ENCODE measurements at regions not wholly inside any gene's neighbourhood (a gene's known extent, or its start where the extent isn't known, plus 50 kb on each side); places are given as distances from the start of the nearest gene placed in this dataset.

DNA sequence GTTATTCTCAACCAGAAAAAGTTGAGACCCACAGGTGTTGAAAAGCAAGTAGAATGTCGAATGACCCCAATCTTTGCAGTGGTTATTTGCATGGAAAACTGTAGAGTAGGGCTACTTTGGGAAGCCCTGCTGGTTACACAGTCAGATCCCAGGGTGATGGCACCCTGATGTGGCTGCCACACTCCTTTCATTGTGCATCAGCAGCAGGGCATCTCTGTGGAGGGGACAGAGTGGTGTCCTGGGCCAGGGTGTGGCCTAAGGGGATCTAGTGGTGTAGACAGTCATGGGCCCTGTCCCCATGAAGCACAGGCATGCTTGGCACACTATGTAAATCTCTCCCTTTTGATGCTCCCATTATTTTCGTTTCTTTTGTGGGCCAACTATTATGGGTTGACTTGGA lies 199.4 kb upstream of the NAV2 start (continued):
- no peak for TF ChIP-seq CHD1 (IDR thresholded peaks at IDR 0.05; ENCODE audit: low read depth, low read length)

GRCh38 chr11:19512618-19513017 lies 200.0 kb upstream of the NAV2 start:
- no peak overlapping the region for H3K4me2 ChIP-seq (ENCODE audit: insufficient read depth in 1 of 2, low read depth in 2 of 2, low read length in 2 of 2)
- no peak overlapping the region for H2BK12ac ChIP-seq (ENCODE audit: low read depth, low read length)
- H3K23ac ChIP-seq (ENCODE audit: insufficient read length) = no peak overlapping the region
- H3K27me3 ChIP-seq (replicated peaks in 1 of 4; ENCODE audit: control insufficient read depth in 3 of 4, extremely low read depth in 1 of 4, insufficient read depth in 3 of 4, low read length in 3 of 4) = no peaks in the 10 kb centered on the region
- no peaks in the 10 kb centered on the region; a peak in 1 of 4 replicates for H3K79me2 ChIP-seq (ENCODE audit: control insufficient read depth in 1 of 2, insufficient read depth in 2 of 2, low read length in 2 of 2)
- H4K20me1 ChIP-seq (replicated peaks in 1 of 2; ENCODE audit: control insufficient read depth in 1 of 2, insufficient read depth in 2 of 2, low read length in 2 of 2) = peaks cover 0 to 2% of the 10 kb centered on the region in 2 experiments
- no peak overlapping the region for H4K5ac ChIP-seq (ENCODE audit: insufficient read length, low read depth, low read length)
- H3K56ac ChIP-seq (replicated peaks; ENCODE audit: insufficient read length, low read depth, low read length) = no peak overlapping the region
- H3K27ac ChIP-seq (ENCODE audit: low read depth, low read length) = no peak overlapping the region
- H2BK120ac ChIP-seq (replicated peaks; ENCODE audit: low read depth, low read length) = no peak overlapping the region
- H3K79me1 ChIP-seq (ENCODE audit: low read depth, low read length) = no peaks in the 10 kb centered on the region
- no peak overlapping the region for H3K9ac ChIP-seq (replicated peaks in 1 of 4; ENCODE audit: extremely low read depth in 1 of 4, low read depth in 3 of 4, low read length in 3 of 4)
- POLR2A ChIA-PET (ENCODE audit: partially characterized antibody) = no interaction called here
- CTCF ChIA-PET (ENCODE audit: partially characterized antibody) = interaction anchor here (0.7 to 0.9 kb wide), 2 partner anchors 8 to 28 kb away, joined by 3 read pairs; no protein-coding TSS in a partner anchor
- no peak overlapping the region for H3K4ac ChIP-seq (replicated peaks; ENCODE audit: insufficient read length, low read depth, low read length)
- no peak overlapping the region for H2BK15ac ChIP-seq (ENCODE audit: low read length)
- TF ChIP-seq SRF (IDR thresholded peaks at IDR 0.05; ENCODE audit: low read depth, low read length) = no peak
- no peak for TF ChIP-seq SIN3A (conservative IDR thresholded peaks at IDR 0.05 in 1 of 2, IDR thresholded peaks at IDR 0.05 in 1 of 2; ENCODE audit: low read depth in 1 of 2, low read length in 2 of 2)
- TF ChIP-seq JUN (IDR thresholded peaks at IDR 0.05; ENCODE audit: low read depth, low read length) = no peak
- TF ChIP-seq USF2 (IDR thresholded peaks at IDR 0.05; ENCODE audit: low read length) = no peak
- no peak overlapping the region for H2AK5ac ChIP-seq (ENCODE audit: low read depth, low read length)
- no peak overlapping the region for H3K14ac ChIP-seq (ENCODE audit: insufficient read length)
- no peaks in the 10 kb centered on the region for H3K36me3 ChIP-seq (ENCODE audit: control insufficient read depth in 2 of 4, insufficient read depth in 4 of 4, low read length in 3 of 4)
- H4K8ac ChIP-seq (ENCODE audit: extremely low read depth, insufficient read depth, low read length) = no peak overlapping the region
- no peaks in the 10 kb centered on the region for H3K4me1 ChIP-seq (replicated peaks in 1 of 4; ENCODE audit: control insufficient read depth in 3 of 4, insufficient read depth in 4 of 4, low read length in 3 of 4)
- DNase-seq (ENCODE audit: low read depth in 1 of 2, low spot score in 2 of 2) (no peak), FAIRE-seq (no peak)
- H4K91ac ChIP-seq (replicated peaks; ENCODE audit: insufficient read length, low read length) = no peak overlapping the region
- H3K18ac ChIP-seq (ENCODE audit: extremely low read depth, low read length) = no peak overlapping the region
- H2BK5ac ChIP-seq (ENCODE audit: low read depth, low read length) = no peak overlapping the region
- WGBS, 2 experiments (ENCODE audit: extremely low coverage in 1 of 2, insufficient coverage in 1 of 2, insufficient read length in 1 of 2, insufficient replicate concordance in 2 of 2, low coverage in 1 of 2, low lambda C conversion rate in 2 of 2, missing lambda C conversion rate in 1 of 2) = 90% methylated on average over 4 of the region's 4 CpGs; no CpG with 5 or more reads in 1 of the 2 experiments
- no peak overlapping the region for H2BK20ac ChIP-seq (ENCODE audit: low read length)
- no peak overlapping the region for H3K4me3 ChIP-seq (ENCODE audit: extremely low read depth in 1 of 4, insufficient read depth in 2 of 4, low read depth in 3 of 4, low read length in 4 of 4)
- H3K9me3 ChIP-seq (ENCODE audit: insufficient read depth in 2 of 2, low read depth in 1 of 2, low read length in 1 of 2) = no peaks in the 10 kb centered on the region
- no peak overlapping the region for H2AFZ ChIP-seq (ENCODE audit: low read length)
- H3K23me2 ChIP-seq (ENCODE audit: low read depth, low read length) = no peaks in the 10 kb centered on the region
